IMR-90 (cell line): ENCODE measurements at regions not wholly inside any gene's neighbourhood (a gene's known extent, or its start where the extent isn't known, plus 50 kb on each side); places are given as distances from the start of the nearest gene placed in this dataset.

Source experiments
- ATAC-seq: fragments of 200-7000 bp; cut with Tn5 transposase; 2 replicates; pipeline ENCODE4 v1.9.1; 2020; ENCODE audit warnings: low read depth, mild to moderate bottlenecking, moderate library complexity
- BruUV-seq: library from RNA; stranded (reverse); fragments of 400-500 nt; replicated peaks from 2 replicates; lab custom pipeline; 2021; lab: Mats Ljungman, UMichigan
- CTCF ChIA-PET: fragments of 300-600 bp; formaldehyde crosslinking; extraction: SDS; loops from one replicate; lab custom pipeline; 2021; ENCODE audit warnings: antibody characterized with exemption; lab: Yijun Ruan, JAX
- POLR2A ChIA-PET: fragments of 300-600 bp; sonication (Branson Sonifier 250); formaldehyde crosslinking; loops from one replicate; lab custom pipeline; 2022; ENCODE audit warnings: antibody characterized with exemption; ENCODE audit not compliant: unreplicated experiment; lab: Charles Lee
- DNase-seq: peaks from one replicate; pipeline ENCODE4 v3.0.0; 2013
- H2AFZ ChIP-seq: replicated peaks from 2 replicates; pipeline ENCODE3; 2013; ENCODE audit warnings: low read length, mild to moderate bottlenecking; ENCODE audit not compliant: poor library complexity
- H2AK5ac ChIP-seq: 2 replicates; pipeline ENCODE4 v1.6.1; 2013; ENCODE audit warnings: low read depth, low read length, inconsistent platforms
- H2AK9ac ChIP-seq: replicated peaks from 2 replicates; pipeline ENCODE3; 2013; ENCODE audit warnings: mild to moderate bottlenecking, low read depth, low read length, moderate library complexity; ENCODE audit not compliant: poor library complexity
- H2BK120ac ChIP-seq: 2 replicates; pipeline ENCODE4 v1.6.1; 2013; ENCODE audit warnings: low read depth, low read length, inconsistent platforms
- H2BK15ac ChIP-seq: 3 replicates; pipeline ENCODE4 v1.6.1; 2013; ENCODE audit warnings: low read depth, low read length, inconsistent platforms
- H2BK20ac ChIP-seq: 2 replicates; pipeline ENCODE4 v1.6.1; 2013; ENCODE audit warnings: low read depth, mild to moderate bottlenecking, inconsistent platforms, low read length, moderate library complexity
- H2BK5ac ChIP-seq: 2 replicates; pipeline ENCODE4 v1.6.1; 2013; ENCODE audit warnings: mild to moderate bottlenecking, low read depth, low read length, inconsistent platforms; ENCODE audit not compliant: poor library complexity, severe bottlenecking
- H3K14ac ChIP-seq: replicated peaks from 2 replicates; pipeline ENCODE4 v1.6.1; 2013; ENCODE audit warnings: low read depth, low read length, inconsistent platforms
- H3K18ac ChIP-seq: 2 replicates; pipeline ENCODE4 v1.6.1; 2013; ENCODE audit warnings: low read depth, low read length, control low read depth
- H3K23ac ChIP-seq: 2 replicates; pipeline ENCODE4 v1.6.1; 2013; ENCODE audit warnings: low read depth, low read length, inconsistent platforms
- H3K27ac ChIP-seq: 2 replicates; pipeline ENCODE4 v1.5.1; 2013; ENCODE audit warnings: mild to moderate bottlenecking, control low read depth, low read length; ENCODE audit not compliant: insufficient read depth
- H3K27me3 ChIP-seq: 2 replicates; pipeline ENCODE4 v1.6.1; 2013; ENCODE audit warnings: low read length; ENCODE audit not compliant: control insufficient read depth, insufficient read depth
- H3K36me3 ChIP-seq: 2 replicates; pipeline ENCODE4 v1.6.1; 2013; ENCODE audit warnings: low read length, mixed read lengths; ENCODE audit not compliant: control insufficient read depth, insufficient read depth
- H3K4ac ChIP-seq: 2 replicates; pipeline ENCODE4 v1.6.1; 2013; ENCODE audit warnings: low read depth, low read length, inconsistent platforms
- H3K4me1 ChIP-seq: 2 replicates; pipeline ENCODE4 v1.6.1; 2013; ENCODE audit warnings: low read length, mixed read lengths; ENCODE audit not compliant: control insufficient read depth, insufficient read depth
- H3K4me2 ChIP-seq: 2 replicates; pipeline ENCODE4 v1.6.1; 2013; ENCODE audit warnings: low read depth, mild to moderate bottlenecking, control low read depth, low read length, moderate library complexity
- H3K4me3 ChIP-seq: 2 replicates; pipeline ENCODE4 v1.5.1; 2013; ENCODE audit warnings: low read depth, mild to moderate bottlenecking, control low read depth, low read length, moderate library complexity; ENCODE audit not compliant: insufficient read depth
- H3K56ac ChIP-seq: 2 replicates; pipeline ENCODE4 v1.6.1; 2013; ENCODE audit warnings: low read length, inconsistent platforms; ENCODE audit not compliant: insufficient read depth; ENCODE audit errors: extremely low read depth
- H3K79me1 ChIP-seq, 2 experiments: 2 replicates each; pipeline ENCODE4 v1.6.1; 2013; ENCODE audit warnings: low read length in 2 of 2, inconsistent platforms in 1 of 2, low read depth in 1 of 2
- H3K9ac ChIP-seq: 2 replicates; pipeline ENCODE4 v1.6.1; 2013; ENCODE audit warnings: low read depth, low read length, control low read depth
- H3K9me1 ChIP-seq: 2 replicates; pipeline ENCODE4 v1.6.1; 2013; ENCODE audit warnings: low read length, inconsistent platforms; ENCODE audit not compliant: insufficient read depth
- H3K9me3 ChIP-seq: 2 replicates; pipeline ENCODE4 v1.6.1; 2013; ENCODE audit warnings: low read length; ENCODE audit not compliant: control insufficient read depth, insufficient read depth
- H4K20me1 ChIP-seq: 2 replicates; pipeline ENCODE4 v1.6.1; 2013; ENCODE audit warnings: low read length, inconsistent platforms; ENCODE audit not compliant: insufficient read depth
- H4K5ac ChIP-seq: 2 replicates; pipeline ENCODE4 v1.6.1; 2013; ENCODE audit warnings: mild to moderate bottlenecking, low read depth, low read length, control low read depth
- H4K8ac ChIP-seq, 2 experiments: 2 replicates each; pipeline ENCODE4 v1.6.1; 2013; ENCODE audit warnings: low read depth in 2 of 2, low read length in 2 of 2, control low read depth in 1 of 2, inconsistent platforms in 1 of 2
- H4K91ac ChIP-seq: 2 replicates; pipeline ENCODE4 v1.6.1; 2013; ENCODE audit warnings: low read depth, low read length, inconsistent platforms; ENCODE audit not compliant: insufficient read depth
- CEBPB ChIP-seq: IDR thresholded peaks from 2 replicates; pipeline ENCODE4 v1.6.1; 2012; ENCODE audit warnings: low read depth, low read length, improper control_type of control experiment
- MXI1 ChIP-seq: IDR thresholded peaks from 2 replicates; pipeline ENCODE4 v1.6.1; 2012; ENCODE audit warnings: low read depth, mild to moderate bottlenecking, low read length, moderate library complexity, borderline replicate concordance
- POLR2A ChIP-seq: IDR thresholded peaks from 2 replicates; pipeline ENCODE4 v1.6.1; 2012; ENCODE audit warnings: mild to moderate bottlenecking, low read depth, low read length
- RAD21 ChIP-seq: IDR thresholded peaks from 2 replicates; pipeline ENCODE4 v1.6.1; 2012; ENCODE audit warnings: low read length, improper control_type of control experiment
- USF2 ChIP-seq: fragments of 150-350 bp; IDR thresholded peaks from 2 replicates; pipeline ENCODE4 v1.6.1; 2017; ENCODE audit warnings: mild to moderate bottlenecking, antibody characterized with exemption, low read length, low read depth
- WGBS, 2 experiments: methylation state at CpG; one replicate each; pipeline versions ENCODE4 v1.1.5 to v1.1.7; 2013; ENCODE audit warnings: missing lambda C conversion rate in 2 of 2; ENCODE audit not compliant: insufficient read length in 1 of 2; ENCODE audit errors: extremely low coverage in 2 of 2; 5-methylcytosine and 5-hydroxymethylcytosine counted together
- dilution Hi-C: fragments of 300-500 bp; cut with HindIII; formaldehyde crosslinking; loops from one replicate; pipeline ENCODE4 v1.14.3; 2018; ENCODE audit warnings: low sequenced_read_pairs; ENCODE audit not compliant: unreplicated experiment
- in situ Hi-C: fragments of 300-500 bp; cut with MboI; formaldehyde crosslinking; loops from 3 replicates; pipeline ENCODE4 v1.14.3; 2019; ENCODE audit warnings: low sequenced_read_pairs, inconsistent platforms, mixed read lengths
- intact Hi-C: fragments of 100-400 bp; cut with micrococcal nuclease; formaldehyde crosslinking; loops from 2 replicates; pipeline ENCODE4 v1.10.0; 2022

- Histone ChIP-seq H2AK9ac (peak overlapping the region; percentile 50), H3K36me3 (no peaks in the 10 kb centered on the region), H2BK120ac (no peak overlapping the region), H3K4ac (no peak overlapping the region), H2AK5ac (no peak overlapping the region), H4K8ac (no peak overlapping the region), H4K20me1 (no peaks in the 10 kb centered on the region), H3K27me3 (no peaks in the 10 kb centered on the region), H2BK5ac (no peak overlapping the region), H3K27ac (no peak overlapping the region), H3K14ac (peak overlapping the region; percentile 35; the same call in 1 of the 2 replicates), H2AFZ (no peak overlapping the region), H3K79me1 (peaks cover 0 to 2% of the 10 kb centered on the region in 2 experiments; a peak in 2 of 4 replicates), H2BK20ac (no peak overlapping the region), H3K9me3 (no peaks in the 10 kb centered on the region), H3K4me2 (peak overlapping the region; percentile 33; the same call in 1 of the 2 replicates), H2BK15ac (no peak overlapping the region), H3K9ac (no peak overlapping the region), H3K4me3 (no peak overlapping the region), H3K18ac (no peak overlapping the region), H4K5ac (no peak overlapping the region), H3K56ac (no peak overlapping the region), H3K23ac (no peak overlapping the region), H3K9me1 (0 out of 2 replicates have a peak, but pooled peaks cover 3% of the 10 kb centered on the region), H3K4me1 (no peaks in the 10 kb centered on the region), H4K91ac (no peak overlapping the region)
- POLR2A ChIA-PET, result no interaction called here
- no peak for ATAC-seq
- in situ Hi-C loops (no loop called here), dilution Hi-C loops (no loop called here), intact Hi-C loops (no loop called here)
- no peak for DNase-seq
- CTCF ChIA-PET, result no interaction called here
- no peak for TF ChIP-seq POLR2A
- TF ChIP-seq RAD21, result no peak
- TF ChIP-seq CEBPB, result no peak
- no peak for TF ChIP-seq MXI1
- no peak for TF ChIP-seq USF2
- BruUV-seq, result no TSS peak
- WGBS, 2 experiments, result 100% methylated on average over 1 of the region's 3 CpGs; no CpG with 5 or more reads in 1 of the 2 experiments
Observed at GRCh38 chr18:39796393-39796792, 2158.6 kb upstream of the PIK3C3 start.
